ENCODE measurements at regions not wholly inside any gene's neighbourhood (a gene's known extent, or its start where the extent isn't known, plus 50 kb on each side); places are given as distances from the start of the nearest gene placed in this dataset.

DNA sequence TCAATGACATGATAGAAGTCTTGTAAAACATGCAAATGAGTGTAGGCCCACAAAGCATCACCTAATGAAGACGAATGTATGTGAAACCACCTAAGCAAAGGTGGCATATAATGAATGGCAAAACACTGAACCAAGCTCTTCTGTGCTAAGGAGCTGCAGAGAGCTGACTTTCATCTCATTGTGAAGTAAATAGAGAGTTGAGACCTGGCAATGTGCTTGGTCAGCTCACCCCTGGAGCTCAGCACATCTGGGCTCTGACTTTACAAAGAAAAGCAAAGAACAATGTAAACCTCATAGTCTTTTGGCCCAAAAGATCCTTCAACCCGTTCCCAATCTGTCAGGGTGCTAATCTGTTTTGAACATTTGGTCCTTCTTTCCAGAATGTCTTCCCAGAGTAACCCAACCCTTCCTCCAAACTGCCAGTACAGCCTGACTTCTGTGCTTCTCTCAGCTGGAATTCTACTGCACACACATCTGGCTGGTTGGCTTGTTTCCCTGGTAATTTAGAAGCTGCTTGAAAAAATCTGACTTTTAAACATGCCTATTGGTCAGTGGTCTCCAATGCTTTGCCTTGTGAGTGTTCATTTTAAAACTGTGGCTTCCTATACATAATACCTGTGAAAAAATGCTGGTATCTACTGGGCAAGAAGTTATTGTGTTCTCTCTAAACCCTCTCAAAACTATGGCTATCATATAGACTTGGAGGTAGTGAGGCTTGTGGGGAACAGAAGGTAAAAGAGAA lies 101.7 kb downstream of the CD200R1L start (continued):
- no peak for TF ChIP-seq ZFP36 (IDR thresholded peaks at IDR 0.05; ENCODE audit: borderline replicate concordance, partially characterized antibody)

DNA sequence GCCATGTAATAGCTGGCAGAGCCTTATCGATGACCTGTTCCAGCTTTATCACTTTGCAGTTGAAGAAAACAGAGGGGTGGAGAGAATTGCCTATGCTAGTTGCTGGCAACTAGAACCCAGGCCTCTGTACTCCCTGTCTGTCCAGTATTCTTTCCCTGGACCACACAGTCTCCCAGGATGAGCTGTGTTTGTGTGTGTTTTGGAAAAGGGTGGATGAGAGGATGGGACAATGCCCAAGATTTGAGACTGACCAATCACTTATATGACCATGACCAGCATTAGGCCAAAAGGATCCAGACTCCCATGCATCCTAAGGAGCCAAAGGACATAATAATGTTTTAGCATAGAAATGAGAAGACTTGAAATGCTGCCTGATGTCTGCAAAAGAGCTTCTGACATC lies 102.6 kb downstream of the CD200R1L start:
- 52% methylated on average over 1 of the region's 1 CpG for WGBS (ENCODE audit: missing lambda C conversion rate)
- no peak for DNase-seq (ENCODE audit: low read depth in 1 of 2, low spot score in 1 of 2)
- Histone ChIP-seq H3K4me1 (peaks cover 41% of the 10 kb centered on the region), H3K4me2 (no peak overlapping the region), H3K4me3 (no peak overlapping the region), H3K9me3 (no peaks in the 10 kb centered on the region), H3K27ac (peak overlapping the region; percentile 18 to 60; a peak in 3 of 6 replicates)
- no peak for ATAC-seq
- TF ChIP-seq CBX2 (IDR thresholded peaks at IDR 0.05; ENCODE audit: borderline replicate concordance, low read depth) = no peak
- no peak for TF ChIP-seq ZC3H11A (IDR thresholded peaks at IDR 0.05)
- TF ChIP-seq, protein P1, sequence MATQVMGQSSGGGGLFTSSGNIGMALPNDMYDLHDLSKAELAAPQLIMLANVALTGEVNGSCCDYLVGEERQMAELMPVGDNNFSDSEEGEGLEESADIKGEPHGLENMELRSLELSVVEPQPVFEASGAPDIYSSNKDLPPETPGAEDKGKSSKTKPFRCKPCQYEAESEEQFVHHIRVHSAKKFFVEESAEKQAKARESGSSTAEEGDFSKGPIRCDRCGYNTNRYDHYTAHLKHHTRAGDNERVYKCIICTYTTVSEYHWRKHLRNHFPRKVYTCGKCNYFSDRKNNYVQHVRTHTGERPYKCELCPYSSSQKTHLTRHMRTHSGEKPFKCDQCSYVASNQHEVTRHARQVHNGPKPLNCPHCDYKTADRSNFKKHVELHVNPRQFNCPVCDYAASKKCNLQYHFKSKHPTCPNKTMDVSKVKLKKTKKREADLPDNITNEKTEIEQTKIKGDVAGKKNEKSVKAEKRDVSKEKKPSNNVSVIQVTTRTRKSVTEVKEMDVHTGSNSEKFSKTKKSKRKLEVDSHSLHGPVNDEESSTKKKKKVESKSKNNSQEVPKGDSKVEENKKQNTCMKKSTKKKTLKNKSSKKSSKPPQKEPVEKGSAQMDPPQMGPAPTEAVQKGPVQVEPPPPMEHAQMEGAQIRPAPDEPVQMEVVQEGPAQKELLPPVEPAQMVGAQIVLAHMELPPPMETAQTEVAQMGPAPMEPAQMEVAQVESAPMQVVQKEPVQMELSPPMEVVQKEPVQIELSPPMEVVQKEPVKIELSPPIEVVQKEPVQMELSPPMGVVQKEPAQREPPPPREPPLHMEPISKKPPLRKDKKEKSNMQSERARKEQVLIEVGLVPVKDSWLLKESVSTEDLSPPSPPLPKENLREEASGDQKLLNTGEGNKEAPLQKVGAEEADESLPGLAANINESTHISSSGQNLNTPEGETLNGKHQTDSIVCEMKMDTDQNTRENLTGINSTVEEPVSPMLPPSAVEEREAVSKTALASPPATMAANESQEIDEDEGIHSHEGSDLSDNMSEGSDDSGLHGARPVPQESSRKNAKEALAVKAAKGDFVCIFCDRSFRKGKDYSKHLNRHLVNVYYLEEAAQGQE (IDR thresholded peaks at IDR 0.05) = no peak
- TF ChIP-seq, protein P2, sequence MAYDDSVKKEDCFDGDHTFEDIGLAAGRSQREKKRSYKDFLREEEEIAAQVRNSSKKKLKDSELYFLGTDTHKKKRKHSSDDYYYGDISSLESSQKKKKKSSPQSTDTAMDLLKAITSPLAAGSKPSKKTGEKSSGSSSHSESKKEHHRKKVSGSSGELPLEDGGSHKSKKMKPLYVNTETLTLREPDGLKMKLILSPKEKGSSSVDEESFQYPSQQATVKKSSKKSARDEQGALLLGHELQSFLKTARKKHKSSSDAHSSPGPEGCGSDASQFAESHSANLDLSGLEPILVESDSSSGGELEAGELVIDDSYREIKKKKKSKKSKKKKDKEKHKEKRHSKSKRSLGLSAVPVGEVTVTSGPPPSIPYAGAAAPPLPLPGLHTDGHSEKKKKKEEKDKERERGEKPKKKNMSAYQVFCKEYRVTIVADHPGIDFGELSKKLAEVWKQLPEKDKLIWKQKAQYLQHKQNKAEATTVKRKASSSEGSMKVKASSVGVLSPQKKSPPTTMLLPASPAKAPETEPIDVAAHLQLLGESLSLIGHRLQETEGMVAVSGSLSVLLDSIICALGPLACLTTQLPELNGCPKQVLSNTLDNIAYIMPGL (CRISPR knock-in tag; IDR thresholded peaks at IDR 0.05; ENCODE audit: borderline replicate concordance) = no peak
- TF ChIP-seq EP300 (IDR thresholded peaks at IDR 0.05) = no peak
- no peak for TF ChIP-seq EHF (CRISPR knock-in tag; IDR thresholded peaks at IDR 0.05)
- TF ChIP-seq HDAC2 (IDR thresholded peaks at IDR 0.05) = no peak
- no peak for TF ChIP-seq RNF2 (IDR thresholded peaks at IDR 0.05; ENCODE audit: borderline replicate concordance, low read depth)
- no peak for TF ChIP-seq ESRRA (IDR thresholded peaks at IDR 0.05; ENCODE audit: borderline replicate concordance, low read length)
- TF ChIP-seq RFX5 (IDR thresholded peaks at IDR 0.05) = no peak
- no peak for TF ChIP-seq FOSL2 (IDR thresholded peaks at IDR 0.05)
- no peak for TF ChIP-seq FOSL2 (CRISPR knock-in tag; IDR thresholded peaks at IDR 0.05)
- no peak for TF ChIP-seq MAFK (IDR thresholded peaks at IDR 0.05; ENCODE audit: partially characterized antibody)
- TF ChIP-seq HOXB5 (CRISPR knock-in tag; IDR thresholded peaks at IDR 0.05) = no peak
- POLR2A ChIA-PET = no interaction called here
- FAIRE-seq = no peak
- CTCF ChIA-PET = interaction anchor here (0.8 to 2.0 kb wide), 2 partner anchors 9 to 97 kb away, joined by 3 to 8 read pairs; no protein-coding TSS in a partner anchor

DNA sequence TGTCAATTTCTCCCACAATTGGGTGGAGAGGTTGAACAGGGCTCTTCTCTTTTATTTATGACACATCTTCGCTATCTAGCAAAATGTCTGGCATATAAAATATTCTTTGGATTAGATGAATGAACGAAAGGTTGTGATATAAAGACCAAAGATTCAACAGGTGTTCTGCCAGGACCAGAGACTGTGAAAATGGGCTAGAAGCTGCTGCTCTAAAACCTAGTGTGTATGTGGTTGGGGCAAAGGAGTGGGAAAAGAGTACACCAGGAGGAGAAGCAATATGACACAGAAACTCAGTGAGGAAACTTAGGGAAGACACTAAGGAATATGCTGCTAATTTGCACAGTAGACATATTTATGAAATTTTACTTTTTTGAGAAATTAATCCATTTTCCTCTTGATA lies 102.0 kb upstream of the CCDC80 start:
- FAIRE-seq (no peak), DNase-seq (ENCODE audit: low read depth in 1 of 2, low spot score in 1 of 2) (no peak), ATAC-seq (no peak)
- Histone ChIP-seq H3K4me1 (peaks cover 44% of the 10 kb centered on the region), H3K27ac (0 out of 6 replicates have a peak overlapping the region, but pooled peaks of 1 of the 2 experiments have one; percentile 1), H3K9me3 (no peaks in the 10 kb centered on the region), H3K4me2 (no peak overlapping the region), H3K4me3 (no peak overlapping the region)
- ChIA-PET POLR2A (interaction anchor here (0.7 kb wide), 1 partner anchor 96 kb away, joined by 4 read pairs; no protein-coding TSS in a partner anchor), CTCF (interaction anchor here (0.6 to 2.0 kb wide), 4 partner anchors 8 to 276 kb away, joined by 3 to 8 read pairs (median 4); a partner anchor contains a TSS)
- TF ChIP-seq CHD4 (IDR thresholded peaks at IDR 0.05; ENCODE audit: borderline replicate concordance) (no peak), MAFK (IDR thresholded peaks at IDR 0.05; ENCODE audit: partially characterized antibody) (peak; percentile 62)
- 94% methylated on average over 2 of the region's 2 CpGs for WGBS (ENCODE audit: missing lambda C conversion rate)

Data from A549 (cell line).